HEK293T (cell line): ENCODE measurements at regions not wholly inside any gene's neighbourhood (a gene's known extent, or its start where the extent isn't known, plus 50 kb on each side); places are given as distances from the start of the nearest gene placed in this dataset.

Experiments
- BHLHE40 ChIP-seq: fragments of 450-650 bp; IDR thresholded peaks from 2 replicates; pipeline ENCODE4 v1.6.1; 2016; ENCODE audit warnings: mild to moderate bottlenecking, moderate library complexity, borderline replicate concordance
- CTBP1 ChIP-seq: fragments of 450-650 bp; IDR thresholded peaks from 2 replicates; pipeline ENCODE4 v1.6.1; 2016; ENCODE audit warnings: borderline replicate concordance
- ELF4 ChIP-seq: fragments of 450-650 bp; IDR thresholded peaks from 2 replicates; pipeline ENCODE4 v1.6.1; 2017; ENCODE audit warnings: antibody characterized with exemption
- FOXA1 ChIP-seq: fragments of 450-650 bp; IDR thresholded peaks from 2 replicates; pipeline ENCODE4 v1.6.1; 2016; ENCODE audit warnings: mild to moderate bottlenecking
- FOXM1 ChIP-seq: fragments of 450-650 bp; IDR thresholded peaks from 2 replicates; pipeline ENCODE4 v1.6.1; 2017; ENCODE audit warnings: mild to moderate bottlenecking, borderline replicate concordance
- SP1 ChIP-seq: fragments of 450-650 bp; IDR thresholded peaks from 2 replicates; pipeline ENCODE4 v1.6.1; 2017
- ZNF384 ChIP-seq: fragments of 450-650 bp; IDR thresholded peaks from 2 replicates; pipeline ENCODE4 v1.6.1; 2016

DNA sequence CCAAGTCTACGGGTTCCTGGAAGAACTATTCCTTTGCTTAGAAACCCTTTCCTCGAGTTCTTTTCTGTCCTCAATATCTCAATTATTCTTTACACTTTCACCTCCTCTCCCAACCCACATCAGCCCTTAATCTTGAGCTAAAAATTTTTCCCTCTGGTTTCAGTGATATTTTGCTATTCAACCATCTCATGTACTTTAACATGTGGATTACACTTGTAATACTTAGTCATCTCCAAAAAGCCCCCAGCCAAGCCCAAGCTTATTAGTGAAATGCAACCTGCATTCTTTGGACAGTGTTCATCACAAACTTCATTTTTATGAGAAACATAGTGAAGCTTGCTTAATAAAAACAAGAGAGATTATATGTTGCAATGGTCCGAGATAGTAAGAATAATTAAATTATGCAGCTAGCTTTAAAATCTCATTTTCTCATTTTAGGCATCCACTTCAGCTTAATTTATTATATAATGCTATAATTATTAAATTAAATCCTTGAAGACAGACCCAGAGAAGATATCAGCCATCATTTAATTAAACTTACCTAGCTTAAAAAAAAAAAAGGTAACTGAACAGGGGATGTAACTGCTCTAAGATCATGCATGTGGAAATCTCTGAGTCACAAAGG, 534.5 kb upstream of the TBL1XR1 start:
- no peak for TF ChIP-seq CTBP1
- TF ChIP-seq SP1: no peak
- TF ChIP-seq ELF4: no peak
- no peak for TF ChIP-seq ZNF384
- TF ChIP-seq BHLHE40: no peak
- no peak for TF ChIP-seq FOXM1
- no peak for TF ChIP-seq FOXA1
